ENCODE measurements at regions not wholly inside any gene's neighbourhood (a gene's known extent, or its start where the extent isn't known, plus 50 kb on each side); places are given as distances from the start of the nearest gene placed in this dataset.

DNA sequence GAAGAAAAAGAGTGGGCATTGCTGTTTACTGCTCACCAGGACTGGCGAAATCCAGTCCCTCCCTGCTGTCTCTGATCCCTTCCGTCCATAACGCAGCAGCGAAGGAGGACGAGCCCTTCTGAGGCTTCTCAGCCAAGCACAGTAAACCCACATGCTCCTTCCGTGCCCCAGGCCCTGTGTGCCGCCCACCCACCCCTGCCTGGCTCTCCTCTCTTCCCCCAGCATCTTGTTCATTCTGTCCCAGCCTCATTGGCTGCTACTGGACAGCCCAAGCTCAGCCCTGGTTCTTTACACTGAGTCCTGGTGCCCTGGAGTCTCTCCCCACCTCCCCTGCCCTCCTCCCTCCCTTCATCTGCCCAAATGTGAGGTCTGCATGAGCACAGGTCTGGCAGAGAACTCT, 559.7 kb downstream of the BRD1 start:
- TF ChIP-seq POLR2A (IDR thresholded peaks at IDR 0.05; ENCODE audit: low read depth, low read length) (no peak), POLR2AphosphoS5 (IDR thresholded peaks at IDR 0.05; ENCODE audit: low read depth, low read length) (no peak), TAF1 (IDR thresholded peaks at IDR 0.05; ENCODE audit: low read depth, low read length) (no peak), POU2F2 (IDR thresholded peaks at IDR 0.05; ENCODE audit: low read depth, low read length) (no peak)

All from GM12891 (cell line).